Lower leg skin (tissue), 4 donors: ENCODE measurements at regions not wholly inside any gene's neighbourhood (a gene's known extent, or its start where the extent isn't known, plus 50 kb on each side); places are given as distances from the start of the nearest gene placed in this dataset.

Source experiments
- DNase-seq, 2 donors: peaks; one replicate each; pipeline ENCODE4 v3.0.0-alpha.2; 2019; ENCODE audit warnings: low spot score in 2 of 2
- H3K4me3 ChIP-seq: fragments of 200-600 bp; sonication (generic); 2 replicates; pipeline ENCODE4 v1.5.1; 2017; ENCODE audit warnings: mild to moderate bottlenecking, low read depth; ENCODE audit not compliant: poor library complexity, severe bottlenecking
- POLR2A ChIP-seq, 2 donors: fragments of 450-650 bp; IDR thresholded peaks; one replicate each; pipeline ENCODE4 v1.6.1; 2016 to 2017; ENCODE audit warnings: antibody characterized with exemption in 2 of 2, mild to moderate bottlenecking in 1 of 2, moderate library complexity in 1 of 2
- WGBS, 2 donors: methylation state at CpG; one replicate each; pipeline ENCODE4 v1.1.5; 2018; 5-methylcytosine and 5-hydroxymethylcytosine counted together
- intact Hi-C: fragments of 100-400 bp; cut with DNase I; formaldehyde crosslinking; loops from one replicate; pipeline ENCODE4 v1.15.0; 2023; ENCODE audit warnings: low total_unique reads
- TF ChIP-seq, protein P1 (sequence below), 3 donors: fragments of 450-650 bp; IDR thresholded peaks; one replicate each; pipeline ENCODE4 v1.5.1; 2016; ENCODE audit warnings: antibody characterized with exemption in 3 of 3, mild to moderate bottlenecking in 3 of 3, moderate library complexity in 2 of 3

DNA sequence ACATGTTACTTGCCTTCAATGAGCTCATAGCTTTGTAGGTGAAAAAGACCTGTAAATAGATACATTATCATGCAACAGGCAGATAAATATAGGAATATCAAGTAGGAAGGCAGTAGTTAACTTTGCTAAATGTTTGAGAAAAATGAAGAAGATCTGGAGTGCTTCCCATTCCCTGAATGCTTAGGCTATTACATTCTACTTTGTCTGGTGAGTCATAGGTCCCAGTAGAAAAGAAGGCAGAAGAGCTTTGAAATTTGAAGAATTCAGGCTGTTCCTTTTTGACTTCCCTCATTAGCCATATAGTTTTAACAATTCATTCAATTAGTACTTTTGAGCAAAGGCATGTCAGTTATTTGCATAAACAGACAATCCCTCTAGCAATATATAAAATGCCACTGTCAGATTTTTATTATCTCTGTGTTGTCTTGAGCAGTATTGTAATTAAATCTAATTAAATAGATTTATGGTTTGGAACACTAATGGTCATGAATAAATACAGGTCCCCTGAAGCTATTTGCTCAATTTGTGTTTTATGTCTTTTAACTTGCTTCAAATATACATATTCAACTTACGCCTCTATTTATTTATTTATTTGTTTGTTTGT is 875.0 kb downstream of the REEP3 start:
- WGBS, 2 donors: 52 to 59% methylated on average over 1 of the region's 1 CpG
- TF ChIP-seq, protein P1, sequence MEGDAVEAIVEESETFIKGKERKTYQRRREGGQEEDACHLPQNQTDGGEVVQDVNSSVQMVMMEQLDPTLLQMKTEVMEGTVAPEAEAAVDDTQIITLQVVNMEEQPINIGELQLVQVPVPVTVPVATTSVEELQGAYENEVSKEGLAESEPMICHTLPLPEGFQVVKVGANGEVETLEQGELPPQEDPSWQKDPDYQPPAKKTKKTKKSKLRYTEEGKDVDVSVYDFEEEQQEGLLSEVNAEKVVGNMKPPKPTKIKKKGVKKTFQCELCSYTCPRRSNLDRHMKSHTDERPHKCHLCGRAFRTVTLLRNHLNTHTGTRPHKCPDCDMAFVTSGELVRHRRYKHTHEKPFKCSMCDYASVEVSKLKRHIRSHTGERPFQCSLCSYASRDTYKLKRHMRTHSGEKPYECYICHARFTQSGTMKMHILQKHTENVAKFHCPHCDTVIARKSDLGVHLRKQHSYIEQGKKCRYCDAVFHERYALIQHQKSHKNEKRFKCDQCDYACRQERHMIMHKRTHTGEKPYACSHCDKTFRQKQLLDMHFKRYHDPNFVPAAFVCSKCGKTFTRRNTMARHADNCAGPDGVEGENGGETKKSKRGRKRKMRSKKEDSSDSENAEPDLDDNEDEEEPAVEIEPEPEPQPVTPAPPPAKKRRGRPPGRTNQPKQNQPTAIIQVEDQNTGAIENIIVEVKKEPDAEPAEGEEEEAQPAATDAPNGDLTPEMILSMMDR (IDR thresholded peaks at IDR 0.05): no peak
- TF ChIP-seq POLR2A (IDR thresholded peaks at IDR 0.05): no peak
- DNase-seq: no peak
- intact Hi-C loops: no loop called here
- no peak overlapping the region for H3K4me3 ChIP-seq

GRCh38 chr10:64397125-64397524 is 875.9 kb downstream of the REEP3 start:
- TF ChIP-seq POLR2A (IDR thresholded peaks at IDR 0.05): no peak
- TF ChIP-seq, protein P1 (IDR thresholded peaks at IDR 0.05): no peak
- no peak overlapping the region for H3K4me3 ChIP-seq
- intact Hi-C loops: no loop called here
- 88 to 93% methylated on average over 8 of the region's 8 CpGs for WGBS, 2 donors
- no peak for DNase-seq

GRCh38 chr10:64408391-64409183 is 887.4 kb downstream of the REEP3 start:
- intact Hi-C loops: no loop called here
- H3K4me3 ChIP-seq: no peak overlapping the region
- DNase-seq: no peak
- TF ChIP-seq, protein P1 (IDR thresholded peaks at IDR 0.05): no peak
- TF ChIP-seq POLR2A (IDR thresholded peaks at IDR 0.05): no peak
- 65 to 73% methylated on average over 3 of the region's 3 CpGs for WGBS, 2 donors

GRCh38 chr10:64409349-64409748 is 888.1 kb downstream of the REEP3 start:
- H3K4me3 ChIP-seq: no peak overlapping the region
- intact Hi-C loops: no loop called here
- TF ChIP-seq, protein P1 (IDR thresholded peaks at IDR 0.05): no peak
- TF ChIP-seq POLR2A (IDR thresholded peaks at IDR 0.05): no peak
- 85 to 91% methylated on average over 1 of the region's 1 CpG for WGBS, 2 donors
- no peak for DNase-seq

DNA sequence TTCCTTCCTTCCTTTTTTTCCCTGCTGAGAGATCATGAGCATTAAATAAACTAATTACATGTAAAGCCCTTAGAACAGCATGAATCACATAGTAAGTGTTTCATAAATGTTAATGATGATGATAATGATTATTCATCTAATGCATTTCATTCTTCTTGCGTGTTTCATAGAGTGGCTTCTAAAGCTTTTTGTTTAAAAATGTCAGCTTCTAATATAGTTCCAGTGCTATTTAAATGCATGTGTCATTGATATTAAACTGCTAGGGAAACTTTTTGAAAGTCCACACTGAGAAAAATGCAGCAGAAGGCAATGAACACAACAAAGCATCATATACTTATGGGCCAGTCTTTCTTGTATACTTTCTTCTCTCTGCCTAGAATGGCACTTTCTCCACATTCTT is 894.8 kb downstream of the REEP3 start:
- H3K4me3 ChIP-seq: no peak overlapping the region
- intact Hi-C loops: no loop called here
- 79 to 89% methylated on average over 1 of the region's 1 CpG for WGBS, 2 donors
- TF ChIP-seq POLR2A (IDR thresholded peaks at IDR 0.05): no peak
- TF ChIP-seq, protein P1 (IDR thresholded peaks at IDR 0.05): no peak
- no peak for DNase-seq
